K562 (cell line): ENCODE measurements at regions not wholly inside any gene's neighbourhood (a gene's known extent, or its start where the extent isn't known, plus 50 kb on each side); places are given as distances from the start of the nearest gene placed in this dataset.

Source experiments
- ATAC-seq: fragments of 200-7000 bp; cut with Tn5 transposase; 3 replicates; pipeline ENCODE4 v1.9.1; 2020; ENCODE audit warnings: moderate library complexity
- BruUV-seq: library from RNA; stranded (reverse); fragments of 400-500 nt; replicated peaks from 2 replicates; lab custom pipeline; 2021; lab: Mats Ljungman, UMichigan
- CTCF ChIA-PET: fragments of 300-600 bp; formaldehyde crosslinking; extraction: SDS; loops from one replicate; lab custom pipeline; 2021; ENCODE audit warnings: low intra/inter-chr PET ratio; lab: Yijun Ruan, JAX
- POLR2A ChIA-PET: fragments of 300-600, 350-650 bp; sonication (Branson Sonifier 250); formaldehyde crosslinking; extraction: SDS; loops from one replicate; lab custom pipeline; 2021; ENCODE audit warnings: antibody characterized with exemption, inconsistent platforms; lab: Yijun Ruan, JAX
- DNase-seq, 4 experiments: peaks; one replicate each; pipeline versions ENCODE4 v3.0.0 to v3.0.0-alpha.2; 2011 to 2018; ENCODE audit warnings: low spot score in 3 of 4, mixed read lengths in 3 of 4; ENCODE audit errors: extremely low read depth in 1 of 4
- FAIRE-seq: peaks from 2 replicates; lab custom pipeline; 2011; peaks lifted over from hg19 to GRCh38; lab: Jason Lieb, UNC
- H2AFZ ChIP-seq: 2 replicates; pipeline ENCODE4 v1.6.0; 2011; ENCODE audit warnings: low read depth, low read length, control low read depth, inconsistent platforms
- H3K27ac ChIP-seq: fragments of 200-600 bp; 3 replicates; pipeline ENCODE4 v1.8.0; 2011; ENCODE audit warnings: low read depth, mild to moderate bottlenecking, control low read depth, inconsistent platforms, low read length, moderate library complexity, mixed read lengths; ENCODE audit errors: extremely low read depth
- H3K27me3 ChIP-seq, 2 experiments: fragments of 300-600 bp in 1 of 2; 2 replicates in 1 of 2; 3 replicates in 1 of 2; pipeline versions ENCODE4 v1.6.0 to v1.8.0; 2011; ENCODE audit warnings: inconsistent platforms in 2 of 2, low read length in 2 of 2, mild to moderate bottlenecking in 1 of 2, mixed read lengths in 1 of 2, moderate library complexity in 1 of 2; ENCODE audit not compliant: control insufficient read depth in 2 of 2, insufficient read depth in 2 of 2
- H3K36me3 ChIP-seq: fragments of 300-600 bp; 3 replicates; pipeline ENCODE4 v1.8.0; 2011; ENCODE audit warnings: mild to moderate bottlenecking, low read length, inconsistent platforms; ENCODE audit not compliant: control insufficient read depth, insufficient read depth
- H3K4me1 ChIP-seq, 2 experiments: fragments of 200-600 bp in 1 of 2; replicated peaks in 1 of 2; 2 replicates in 1 of 2; 3 replicates in 1 of 2; pipeline versions ENCODE4 v1.5.1 to v1.8.0; 2011; ENCODE audit warnings: inconsistent platforms in 2 of 2, low read length in 2 of 2, mild to moderate bottlenecking in 1 of 2, mixed read lengths in 1 of 2, moderate library complexity in 1 of 2; ENCODE audit not compliant: control insufficient read depth in 2 of 2, insufficient read depth in 2 of 2
- H3K4me2 ChIP-seq: 2 replicates; pipeline ENCODE4 v1.6.1; 2011; ENCODE audit warnings: low read length, control low read depth, inconsistent platforms, mixed read lengths; ENCODE audit not compliant: insufficient read depth
- H3K4me3 ChIP-seq: fragments of 200-600 bp; sonication (generic), shearing (Covaris generic); 2 replicates; pipeline ENCODE4 v1.5.1; 2016; ENCODE audit warnings: control low read depth, inconsistent platforms
- H3K79me2 ChIP-seq: fragments of 200-600 bp; 3 replicates; pipeline ENCODE4 v1.8.0; 2011; ENCODE audit warnings: low read length, inconsistent platforms; ENCODE audit not compliant: control insufficient read depth, insufficient read depth
- H3K9ac ChIP-seq, 2 experiments: 2 replicates each; pipeline versions ENCODE4 v1.6.0 to v1.6.1; 2011; ENCODE audit warnings: low read depth in 2 of 2, low read length in 2 of 2, control low read depth in 1 of 2, inconsistent platforms in 1 of 2, mild to moderate bottlenecking in 1 of 2, mixed read lengths in 1 of 2; ENCODE audit not compliant: insufficient read depth in 1 of 2
- H3K9me1 ChIP-seq: one replicate; pipeline ENCODE4 v1.6.0; 2011; ENCODE audit warnings: inconsistent platforms, mild to moderate bottlenecking, low read length, moderate library complexity; ENCODE audit not compliant: control insufficient read depth, insufficient read depth
- H3K9me3 ChIP-seq: replicated peaks from 2 replicates; pipeline ENCODE4 v1.5.1; 2011; ENCODE audit warnings: low read depth, low read length, inconsistent platforms; ENCODE audit not compliant: control insufficient read depth, insufficient read depth
- H4K20me1 ChIP-seq: replicated peaks from 2 replicates; pipeline ENCODE4 v1.6.1; 2011; ENCODE audit warnings: low read length, inconsistent platforms, mixed read lengths; ENCODE audit not compliant: control insufficient read depth, insufficient read depth
- C11orf30 ChIP-seq: fragments of 450-650 bp; IDR thresholded peaks from 2 replicates; pipeline ENCODE4 v1.6.1; 2016; ENCODE audit warnings: low read depth, mild to moderate bottlenecking
- CEBPG ChIP-seq, 3 experiments: fragments of 200-800 bp in 1 of 3; sonication (Bioruptor generic) in 1 of 3; sonication (generic) in 1 of 3; formaldehyde crosslinking in 1 of 3; IDR thresholded peaks in 2 of 3; conservative IDR thresholded peaks in 1 of 3; 2 replicates each; pipeline versions ENCODE4 v1.6.1 to v1.8.0; 2016 to 2022; ENCODE audit warnings: missing compliant biosample characterization in 2 of 3, missing genetic modification characterization in 2 of 3, mild to moderate bottlenecking in 1 of 3, missing genetic modification reagents in 1 of 3
- EWSR1 ChIP-seq: fragments of 450-650 bp; IDR thresholded peaks from 2 replicates; pipeline ENCODE4 v1.6.1; 2018; ENCODE audit warnings: borderline replicate concordance, mild to moderate bottlenecking, low read depth, moderate library complexity; ENCODE audit not compliant: partially characterized antibody
- MAFF ChIP-seq: IDR thresholded peaks from 2 replicates; pipeline ENCODE4 v1.6.1; 2012; ENCODE audit warnings: low read length, improper control_type of control experiment
- MAFG ChIP-seq: fragments of 450-650 bp; conservative IDR thresholded peaks from 2 replicates; pipeline ENCODE4 v1.6.1; 2016; ENCODE audit warnings: missing genetic modification characterization, missing compliant biosample characterization
- MTA3 ChIP-seq: fragments of 450-650 bp; formaldehyde crosslinking; IDR thresholded peaks from 2 replicates; pipeline ENCODE4 v1.6.1; 2017; ENCODE audit warnings: mild to moderate bottlenecking, borderline replicate concordance
- SNIP1 ChIP-seq: fragments of 450-650 bp; IDR thresholded peaks from 2 replicates; pipeline ENCODE4 v1.7.1; 2017; ENCODE audit warnings: low read depth, mild to moderate bottlenecking
- ZNF23 ChIP-seq: fragments of 250-450 bp; sonication (Bioruptor Pico); IDR thresholded peaks from 2 replicates; pipeline ENCODE4 v1.4.0; 2020; ENCODE audit warnings: mild to moderate bottlenecking
- ZNF316 ChIP-seq: fragments of 450-650 bp; IDR thresholded peaks from 2 replicates; pipeline ENCODE4 v1.6.1; 2016
- WGBS: fragments of 100-300 bp; shearing (Covaris generic); methylation state at CpG from one replicate; pipeline ENCODE4 v1.1.6; 2016; ENCODE audit warnings: low coverage, mixed read lengths; ENCODE audit not compliant: insufficient coverage; ENCODE audit errors: missing lambda C conversion rate; 5-methylcytosine and 5-hydroxymethylcytosine counted together
- in situ Hi-C: fragments of 300-500 bp; cut with MboI; formaldehyde crosslinking; loops from 4 replicates; pipeline ENCODE4 v1.15.0; 2018; ENCODE audit warnings: inconsistent platforms, mixed read lengths
- intact Hi-C: fragments of 100-400 bp; cut with micrococcal nuclease; formaldehyde crosslinking; loops from 2 replicates; pipeline ENCODE4 v1.14.2; 2022
- TF ChIP-seq, protein P1 (sequence below): IDR thresholded peaks from 2 replicates; pipeline ENCODE4 v1.6.1; 2011; ENCODE audit warnings: borderline replicate concordance, low read depth, mild to moderate bottlenecking, moderate library complexity, low read length; ENCODE audit not compliant: insufficient read depth, poor library complexity, severe bottlenecking

DNA sequence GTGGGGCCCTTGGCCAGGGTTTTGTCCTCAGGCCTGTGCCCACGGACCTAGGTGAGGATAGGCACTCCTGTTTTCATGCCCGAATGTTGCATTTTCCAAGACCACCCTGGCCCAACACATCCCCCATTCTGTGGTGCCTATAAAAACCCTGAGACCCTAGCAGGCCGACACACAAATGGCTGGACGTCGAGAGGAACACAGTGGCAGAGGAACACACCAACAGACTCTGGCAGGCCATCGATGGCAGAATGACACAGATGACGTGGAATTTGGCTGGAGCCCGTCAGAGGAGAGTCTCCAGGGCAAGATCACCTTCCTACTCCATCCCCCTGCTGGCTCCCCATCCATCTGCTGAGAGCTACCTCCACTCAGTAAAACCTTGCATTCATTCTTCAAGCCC is 898.8 kb downstream of the ANKRD7 start:
- no peak for DNase-seq
- intact Hi-C loops: no loop called here
- H3K4me2 ChIP-seq: no peak overlapping the region
- H3K79me2 ChIP-seq: no peaks in the 10 kb centered on the region
- H2AFZ ChIP-seq: no peak overlapping the region
- H3K36me3 ChIP-seq: no peaks in the 10 kb centered on the region
- no peak overlapping the region for H3K9ac ChIP-seq
- H4K20me1 ChIP-seq: no peaks in the 10 kb centered on the region
- ATAC-seq: no peak
- BruUV-seq: no TSS peak
- FAIRE-seq: no peak
- H3K9me3 ChIP-seq: no peaks in the 10 kb centered on the region
- CTCF ChIA-PET: no interaction called here
- TF ChIP-seq, protein P1, sequence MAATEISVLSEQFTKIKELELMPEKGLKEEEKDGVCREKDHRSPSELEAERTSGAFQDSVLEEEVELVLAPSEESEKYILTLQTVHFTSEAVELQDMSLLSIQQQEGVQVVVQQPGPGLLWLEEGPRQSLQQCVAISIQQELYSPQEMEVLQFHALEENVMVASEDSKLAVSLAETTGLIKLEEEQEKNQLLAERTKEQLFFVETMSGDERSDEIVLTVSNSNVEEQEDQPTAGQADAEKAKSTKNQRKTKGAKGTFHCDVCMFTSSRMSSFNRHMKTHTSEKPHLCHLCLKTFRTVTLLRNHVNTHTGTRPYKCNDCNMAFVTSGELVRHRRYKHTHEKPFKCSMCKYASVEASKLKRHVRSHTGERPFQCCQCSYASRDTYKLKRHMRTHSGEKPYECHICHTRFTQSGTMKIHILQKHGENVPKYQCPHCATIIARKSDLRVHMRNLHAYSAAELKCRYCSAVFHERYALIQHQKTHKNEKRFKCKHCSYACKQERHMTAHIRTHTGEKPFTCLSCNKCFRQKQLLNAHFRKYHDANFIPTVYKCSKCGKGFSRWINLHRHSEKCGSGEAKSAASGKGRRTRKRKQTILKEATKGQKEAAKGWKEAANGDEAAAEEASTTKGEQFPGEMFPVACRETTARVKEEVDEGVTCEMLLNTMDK: no peak
- no peak overlapping the region for H3K4me3 ChIP-seq
- POLR2A ChIA-PET: interaction anchor here (0.7 kb wide), 1 partner anchor 228 kb away, joined by 5 read pairs; no protein-coding TSS in a partner anchor
- no peak overlapping the region for H3K27ac ChIP-seq
- in situ Hi-C loops: no loop called here
- no peaks in the 10 kb centered on the region for H3K9me1 ChIP-seq
- H3K4me1 ChIP-seq: no peaks in the 10 kb centered on the region
- WGBS: 2% methylated on average over 8 of the region's 8 CpGs
- H3K27me3 ChIP-seq: no peaks in the 10 kb centered on the region

DNA sequence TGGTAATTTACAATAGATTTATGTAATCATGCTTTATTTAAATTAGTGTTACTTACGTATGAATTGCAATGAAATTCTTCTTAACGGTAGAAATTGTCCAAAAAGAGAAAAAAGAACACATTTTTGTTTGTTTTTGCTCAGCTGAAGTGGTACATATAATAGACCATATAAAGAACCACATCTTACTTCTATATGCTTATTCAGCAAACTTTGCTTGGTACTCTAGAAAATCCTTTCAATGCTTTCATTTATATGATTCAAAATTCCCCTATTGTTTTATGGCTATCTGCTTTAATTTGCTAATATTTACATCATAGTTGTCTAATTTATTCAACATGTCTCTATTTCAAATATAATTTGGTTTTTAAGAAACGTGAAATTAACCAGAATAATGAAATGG is 903.2 kb downstream of the ANKRD7 start:
- no peaks in the 10 kb centered on the region for H3K4me1 ChIP-seq
- H3K79me2 ChIP-seq: no peaks in the 10 kb centered on the region
- no peaks in the 10 kb centered on the region for H3K27me3 ChIP-seq
- no peaks in the 10 kb centered on the region for H3K36me3 ChIP-seq
- no peak for FAIRE-seq
- no peaks in the 10 kb centered on the region for H3K9me1 ChIP-seq
- CTCF ChIA-PET: no interaction called here
- WGBS: 4% methylated on average over 3 of the region's 3 CpGs
- no peak for DNase-seq
- in situ Hi-C loops (no loop called here), intact Hi-C loops (no loop called here)
- H3K27ac ChIP-seq: no peak overlapping the region
- ATAC-seq: no peak
- H2AFZ ChIP-seq: no peak overlapping the region
- H4K20me1 ChIP-seq: no peaks in the 10 kb centered on the region
- H3K9me3 ChIP-seq: no peaks in the 10 kb centered on the region
- BruUV-seq: no TSS peak
- H3K4me2 ChIP-seq: no peak overlapping the region
- POLR2A ChIA-PET: no interaction called here
- H3K4me3 ChIP-seq: no peak overlapping the region
- H3K9ac ChIP-seq: no peak overlapping the region
- no peak for TF ChIP-seq EWSR1
- TF ChIP-seq MTA3: no peak
- TF ChIP-seq C11orf30: peak; percentile 58; the same call in 1 of the 2 replicates
- TF ChIP-seq MAFG (tag): peak; percentile 58
- TF ChIP-seq CEBPG (CRISPR knock-in tag; IDR thresholded peaks at IDR 0.05): no peak
- TF ChIP-seq CEBPG (tag; conservative IDR thresholded peaks at IDR 0.05 in 1 of 2, IDR thresholded peaks at IDR 0.05 in 1 of 2): no peak
- no peak for TF ChIP-seq ZNF23 (CRISPR knock-in tag)
- TF ChIP-seq MAFF: peak; percentile 18; the same call in 1 of the 2 replicates
- TF ChIP-seq SNIP1: no peak
- peak; percentile 79 for TF ChIP-seq ZNF316
